SIG-M5 treated with dmso at 0.1 percent for 504 hours (cell line): ENCODE measurements at regions not wholly inside any gene's neighbourhood (a gene's known extent, or its start where the extent isn't known, plus 50 kb on each side); places are given as distances from the start of the nearest gene placed in this dataset.

Source experiments
- DNase-seq: peaks from one replicate; lab custom pipeline; 2025; ENCODE audit not compliant: unreplicated experiment; lab: John Stamatoyannopoulos, UW

DNA sequence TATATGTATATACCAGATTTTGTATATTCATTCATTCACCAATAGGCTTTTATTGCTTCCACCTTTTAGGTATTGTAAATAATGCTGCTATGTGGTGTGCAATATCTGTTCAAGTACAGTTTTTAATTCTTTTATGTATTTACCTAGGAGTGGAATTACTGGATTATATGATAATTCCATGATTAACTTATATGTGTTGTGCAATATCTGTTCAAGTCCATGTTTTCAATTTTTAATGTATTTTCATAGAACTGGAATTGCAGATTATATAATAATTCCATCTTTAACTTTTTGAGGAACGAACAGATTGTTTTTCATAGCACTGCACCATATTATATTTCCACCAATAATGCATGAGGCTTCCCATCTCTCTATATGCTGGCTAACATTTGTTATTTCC is 50.6 kb upstream of the L3MBTL4 start:
- no peak for DNase-seq

DNA sequence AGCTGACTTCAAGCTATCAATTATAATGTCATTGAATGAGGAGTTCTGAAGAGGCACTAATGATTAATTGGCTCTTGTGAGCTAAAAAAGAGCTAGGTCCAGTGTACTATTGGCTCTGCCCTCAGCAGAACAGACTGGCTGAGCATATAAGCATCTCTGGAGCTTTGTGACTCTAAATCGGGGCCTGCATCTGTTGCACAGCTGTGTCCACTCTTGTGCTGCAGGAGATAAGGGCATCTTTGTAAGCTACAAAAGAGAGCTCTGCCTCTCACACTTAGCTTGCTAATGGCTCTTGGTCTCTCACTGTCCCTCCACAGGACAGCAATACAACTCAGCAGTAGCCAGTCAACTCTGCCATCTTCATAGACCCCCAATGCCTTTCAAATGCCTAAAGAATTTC is 61.5 kb upstream of the L3MBTL4 start:
- no peak for DNase-seq

DNA sequence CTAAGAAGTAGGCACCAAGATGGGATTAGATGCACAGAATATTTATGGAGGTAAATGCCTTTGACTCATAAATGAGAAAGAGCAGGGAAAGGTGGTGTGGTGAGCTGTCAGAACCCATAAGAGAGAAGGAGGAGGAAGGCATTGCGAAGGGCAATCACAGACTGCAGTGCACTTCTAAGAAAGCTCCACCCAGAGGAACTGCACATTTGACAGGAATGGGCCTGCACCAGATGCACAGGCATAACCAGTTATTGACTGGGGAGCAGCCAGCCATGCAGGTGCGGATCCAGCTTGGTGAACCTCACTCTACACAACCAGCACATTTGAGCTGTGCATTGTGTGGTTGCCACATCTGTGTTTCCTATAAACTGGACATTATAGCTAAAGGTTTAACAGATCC is 62.2 kb upstream of the L3MBTL4 start:
- DNase-seq, result no peak

DNA sequence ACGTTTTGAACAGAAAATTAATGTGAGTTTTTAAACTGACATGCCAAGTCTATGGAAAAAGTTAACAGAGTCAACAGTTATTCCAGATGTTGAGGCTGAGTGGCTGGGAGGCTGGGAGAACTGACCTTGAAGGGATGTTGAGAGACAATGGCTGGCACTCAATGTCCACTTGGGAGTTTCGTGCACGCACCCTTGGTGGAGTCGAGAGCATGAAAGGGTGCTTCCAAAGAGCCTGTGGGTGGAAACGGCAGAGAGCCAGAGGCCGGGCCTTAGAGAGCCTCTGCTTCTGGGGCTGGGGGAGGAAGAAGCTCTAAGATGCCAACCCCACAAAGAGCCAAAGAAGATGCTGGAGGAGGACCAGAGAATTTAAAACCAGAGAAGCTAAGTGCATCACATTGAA is 63.4 kb upstream of the L3MBTL4 start:
- DNase-seq, result no peak

DNA sequence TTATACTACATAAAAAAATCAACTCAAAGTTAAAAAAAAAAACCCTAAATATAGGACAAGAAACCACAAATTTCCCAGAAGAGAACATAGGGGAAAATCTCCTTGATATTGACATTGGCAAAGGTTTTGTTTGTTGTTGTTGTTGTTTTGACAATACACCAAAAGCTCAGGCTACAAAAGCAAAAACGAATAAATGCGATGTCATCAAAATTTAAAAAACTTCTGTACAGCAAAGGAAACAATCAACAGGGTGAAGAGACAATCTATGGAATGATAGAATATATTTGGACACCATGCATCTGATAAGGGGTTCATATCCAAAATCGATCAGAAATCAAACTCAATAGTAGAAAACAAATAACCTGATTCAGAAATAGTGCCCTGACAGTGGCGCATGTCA is 65.0 kb upstream of the L3MBTL4 start:
- DNase-seq, result no peak

DNA sequence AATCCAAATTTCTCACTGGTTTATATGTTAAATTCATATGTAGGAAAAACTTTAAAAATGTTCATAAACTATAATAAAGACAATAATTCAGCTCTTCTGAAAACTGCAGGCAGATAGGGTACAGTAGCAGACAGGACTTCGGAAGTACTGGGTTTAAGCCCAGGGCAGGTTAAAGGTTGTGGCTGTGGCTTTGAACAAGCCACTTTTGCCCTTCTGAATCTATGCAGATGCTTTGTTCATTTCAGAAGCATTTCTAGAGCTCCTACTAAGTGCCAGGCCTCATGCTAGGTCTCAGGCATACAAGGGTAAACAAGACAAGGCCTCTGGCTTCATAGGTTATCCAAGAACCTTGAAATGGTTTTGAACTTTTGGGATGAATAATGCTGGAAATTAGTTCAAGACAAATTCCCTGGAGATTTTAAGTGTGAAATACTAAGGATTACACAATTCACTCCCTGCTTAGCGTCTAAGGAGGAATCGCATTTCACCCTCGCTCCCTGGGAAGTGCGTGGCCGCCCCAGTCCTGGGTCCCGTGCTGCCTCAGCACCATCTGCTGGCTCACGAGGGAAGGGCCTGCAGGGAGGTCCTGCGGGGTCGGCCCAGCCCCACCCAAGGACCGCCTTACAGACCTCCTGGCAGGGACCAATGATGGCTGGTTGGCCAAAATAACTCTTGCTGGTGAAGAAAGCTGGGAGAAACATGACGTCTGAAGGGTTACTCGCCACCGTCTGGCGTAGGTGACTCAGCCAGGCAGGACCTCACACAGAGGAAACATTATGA is 67.7 kb upstream of the L3MBTL4 start:
- DNase-seq, result no peak

DNA sequence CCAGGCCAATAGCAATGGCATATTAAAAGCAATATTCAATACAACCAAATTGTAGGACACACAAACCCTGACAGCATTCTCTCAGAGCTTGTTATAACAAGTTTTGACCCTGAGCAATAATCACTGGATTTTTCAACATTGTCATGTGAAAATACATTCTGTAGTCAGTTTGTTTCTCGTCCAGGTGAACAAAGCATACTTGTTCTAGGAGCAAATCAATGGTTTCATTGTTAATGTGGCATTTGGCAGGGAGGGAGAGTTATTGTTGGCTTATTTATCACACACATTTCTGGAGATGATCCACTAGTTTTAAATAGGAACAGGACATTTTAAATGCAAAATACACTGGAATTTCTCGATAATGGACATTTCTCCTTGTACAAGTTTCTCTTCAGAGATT is 69.9 kb upstream of the L3MBTL4 start:
- DNase-seq, result no peak

DNA sequence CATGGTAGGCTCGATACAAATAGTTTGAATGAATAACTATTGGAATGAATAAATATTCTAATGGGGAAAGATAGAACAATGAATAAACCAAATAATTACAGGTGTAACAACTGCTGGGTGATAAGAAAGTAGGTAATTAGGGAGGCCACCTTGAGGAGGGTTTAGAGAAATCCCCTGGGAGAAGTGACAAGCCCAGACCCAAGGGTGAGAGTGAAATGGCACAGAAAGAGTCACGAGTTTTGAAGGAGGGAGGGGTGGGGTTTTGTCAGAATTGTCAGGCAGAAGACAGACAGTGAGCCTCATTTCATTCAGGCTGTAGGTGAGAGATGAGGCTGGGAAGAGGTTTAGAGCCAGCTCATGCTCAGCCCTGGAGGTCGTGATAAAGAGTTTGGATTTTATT is 71.6 kb upstream of the L3MBTL4 start:
- no peak for DNase-seq

DNA sequence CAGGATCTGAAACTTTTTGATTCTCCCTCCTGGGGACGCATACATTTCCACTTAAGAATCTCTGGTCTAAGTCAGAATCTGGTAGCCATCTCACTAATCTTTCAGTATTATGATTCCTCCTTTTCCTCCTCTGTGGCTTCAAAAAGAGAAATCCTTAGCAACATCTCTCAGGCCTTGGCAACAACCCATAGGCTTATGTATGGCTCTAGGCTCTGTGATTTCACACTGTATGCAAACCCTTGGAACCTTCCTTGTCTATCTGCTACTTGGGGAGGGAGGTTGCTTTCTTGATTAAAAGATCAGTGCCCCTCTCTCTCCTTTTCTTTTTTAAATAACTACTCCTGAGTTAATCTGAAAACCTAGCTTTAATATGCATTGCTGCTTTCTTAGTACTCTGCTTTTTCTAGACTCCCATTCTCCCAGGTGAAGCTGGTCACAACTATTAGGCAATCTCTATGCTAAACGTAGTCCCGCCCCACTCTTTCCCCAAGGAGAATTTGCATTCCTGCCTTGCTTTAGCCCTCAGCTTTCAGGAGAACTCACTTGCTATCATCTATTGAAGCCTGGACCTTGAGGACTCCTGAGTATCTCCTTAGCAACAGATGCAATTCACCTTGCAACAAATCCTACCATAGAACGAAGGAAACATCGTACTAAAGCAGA is 72.2 kb upstream of the L3MBTL4 start:
- no peak for DNase-seq

DNA sequence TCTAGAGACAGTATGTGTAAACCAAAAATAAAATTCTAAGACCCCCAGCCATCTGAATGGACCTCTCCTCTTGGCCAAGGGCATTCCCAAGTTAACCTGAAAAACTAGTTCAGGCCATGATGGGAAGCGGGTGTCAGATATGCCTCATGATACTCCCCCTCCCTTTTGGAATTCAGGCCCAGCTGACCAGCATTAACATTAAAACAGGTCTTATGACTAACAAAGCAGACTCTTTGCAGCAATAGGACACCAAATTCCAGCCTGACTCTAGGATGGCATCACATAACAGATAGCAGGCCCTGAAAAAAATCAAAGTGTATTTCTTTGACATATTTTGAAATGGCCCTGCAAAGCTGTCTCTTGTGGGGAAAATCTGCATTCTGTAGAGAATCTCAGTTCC is 73.3 kb upstream of the L3MBTL4 start:
- no peak for DNase-seq

DNA sequence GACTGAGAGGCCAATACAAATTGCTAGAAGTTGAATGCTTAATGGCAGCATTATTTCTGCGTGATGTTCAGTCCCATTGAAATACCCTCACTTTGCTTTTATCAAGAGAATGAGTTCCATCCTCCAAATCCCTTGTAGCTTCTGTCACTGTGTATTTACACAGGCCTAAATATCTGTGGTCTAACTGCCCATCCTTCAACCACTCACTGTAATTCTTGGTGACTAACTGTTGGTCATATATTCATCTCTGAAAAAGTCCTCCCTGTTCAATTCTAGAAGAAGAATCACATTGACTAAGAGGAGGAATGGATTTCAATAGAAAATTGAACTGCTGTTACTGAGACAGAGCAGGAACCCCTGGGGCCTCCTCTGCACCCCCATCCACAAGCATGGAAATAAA is 74.2 kb upstream of the L3MBTL4 start:
- no peak for DNase-seq

DNA sequence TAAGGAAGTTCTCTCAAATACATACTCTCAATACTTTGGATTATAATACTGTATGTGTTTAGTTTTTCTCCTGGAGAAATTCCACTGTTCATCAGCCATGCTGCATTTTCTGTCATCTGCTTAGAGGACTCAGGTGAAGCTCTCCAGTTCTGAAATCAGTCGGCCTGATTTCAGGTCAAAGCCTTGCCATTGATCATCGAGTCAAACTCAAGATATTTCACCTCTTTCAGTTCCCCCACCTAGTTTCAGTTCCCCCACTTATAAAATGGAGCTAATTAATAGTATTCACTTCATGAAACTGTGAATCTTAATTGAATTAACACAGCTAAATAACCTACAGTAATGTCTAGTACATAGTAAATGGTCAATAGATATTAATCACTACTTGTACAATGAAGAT is 75.3 kb upstream of the L3MBTL4 start:
- DNase-seq, result no peak

DNA sequence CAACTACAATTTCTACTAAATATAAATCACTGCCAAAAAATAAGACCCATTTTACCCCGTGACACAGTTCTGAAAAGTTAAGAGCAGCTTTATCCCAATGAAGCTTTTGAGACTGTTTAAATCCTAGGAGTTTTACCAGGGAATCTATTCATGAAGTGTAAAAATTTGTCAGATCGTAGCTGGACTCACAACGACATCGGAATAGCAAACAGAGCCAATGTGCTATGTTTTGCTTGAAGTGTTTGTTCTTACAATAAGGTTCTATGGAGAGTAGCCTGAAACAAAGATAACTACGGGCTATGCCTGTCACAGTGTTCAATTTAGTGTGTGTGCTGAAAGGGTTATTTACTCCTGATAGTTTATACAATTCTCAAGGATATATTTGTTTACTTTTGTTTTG is 78.5 kb upstream of the L3MBTL4 start:
- DNase-seq, result no peak

DNA sequence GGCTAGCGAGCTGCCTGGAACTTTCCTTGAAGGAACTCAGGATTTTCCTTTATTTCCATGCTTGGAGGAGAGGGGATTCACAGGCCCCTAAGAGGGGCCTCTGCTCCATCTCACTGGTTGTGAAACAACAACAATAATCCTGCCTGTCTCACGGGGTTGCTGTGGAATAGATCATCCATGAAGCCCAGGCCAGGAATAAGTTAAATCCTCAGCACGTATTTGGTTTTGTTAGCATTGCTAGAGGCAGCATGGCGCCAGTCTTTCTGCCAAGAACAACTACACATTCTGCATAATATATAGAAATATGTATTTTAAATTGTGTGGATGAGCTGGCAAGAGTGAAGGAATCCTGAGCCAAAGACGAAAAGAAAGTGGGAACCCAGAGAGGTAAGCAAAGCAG is 80.8 kb upstream of the L3MBTL4 start:
- no peak for DNase-seq

DNA sequence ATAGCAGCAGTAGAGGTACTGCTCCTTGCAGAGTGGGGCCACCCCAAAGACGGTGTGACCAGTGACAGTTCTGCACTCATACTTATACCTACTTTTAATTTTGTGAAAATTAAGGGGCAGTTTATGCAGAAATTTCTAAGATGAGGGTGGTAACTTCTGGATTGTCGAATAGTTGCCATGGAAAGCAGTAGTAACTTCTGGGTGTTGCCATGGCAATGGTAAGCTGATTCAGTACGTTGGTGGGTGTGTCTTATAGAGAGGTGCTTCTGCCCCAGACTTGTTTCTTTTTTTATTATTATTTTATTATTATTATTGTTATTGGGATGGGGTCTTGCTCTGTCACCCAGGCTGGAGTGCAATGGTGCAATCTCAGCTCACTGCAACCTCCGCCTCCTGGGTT is 82.8 kb upstream of the L3MBTL4 start:
- DNase-seq, result no peak

DNA sequence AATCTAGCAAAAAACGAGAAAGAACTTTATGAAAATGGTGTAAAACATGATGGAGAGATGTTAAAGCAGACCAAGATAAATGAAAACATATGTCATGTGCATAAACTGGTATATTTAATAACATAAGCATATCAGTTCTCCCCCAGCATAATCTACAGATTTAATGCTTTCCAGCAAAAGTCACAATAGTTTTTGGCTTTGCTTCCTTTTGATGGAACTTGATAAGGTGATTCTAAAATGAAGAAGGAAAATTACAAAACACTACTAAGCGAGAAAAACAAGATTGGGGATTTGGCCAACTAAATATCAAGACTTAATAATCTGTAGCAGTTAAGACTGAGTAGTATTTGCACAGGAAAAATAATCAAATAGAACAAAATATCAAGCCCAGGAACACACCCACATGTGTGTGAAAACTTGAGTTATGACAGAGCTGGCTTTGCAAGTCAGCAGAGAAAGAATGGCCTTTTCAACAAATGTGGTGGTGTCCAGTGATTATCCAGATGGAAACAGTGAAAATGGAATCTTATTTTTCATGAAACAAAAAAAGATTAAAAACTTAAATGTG is 83.7 kb upstream of the L3MBTL4 start:
- DNase-seq, result no peak

DNA sequence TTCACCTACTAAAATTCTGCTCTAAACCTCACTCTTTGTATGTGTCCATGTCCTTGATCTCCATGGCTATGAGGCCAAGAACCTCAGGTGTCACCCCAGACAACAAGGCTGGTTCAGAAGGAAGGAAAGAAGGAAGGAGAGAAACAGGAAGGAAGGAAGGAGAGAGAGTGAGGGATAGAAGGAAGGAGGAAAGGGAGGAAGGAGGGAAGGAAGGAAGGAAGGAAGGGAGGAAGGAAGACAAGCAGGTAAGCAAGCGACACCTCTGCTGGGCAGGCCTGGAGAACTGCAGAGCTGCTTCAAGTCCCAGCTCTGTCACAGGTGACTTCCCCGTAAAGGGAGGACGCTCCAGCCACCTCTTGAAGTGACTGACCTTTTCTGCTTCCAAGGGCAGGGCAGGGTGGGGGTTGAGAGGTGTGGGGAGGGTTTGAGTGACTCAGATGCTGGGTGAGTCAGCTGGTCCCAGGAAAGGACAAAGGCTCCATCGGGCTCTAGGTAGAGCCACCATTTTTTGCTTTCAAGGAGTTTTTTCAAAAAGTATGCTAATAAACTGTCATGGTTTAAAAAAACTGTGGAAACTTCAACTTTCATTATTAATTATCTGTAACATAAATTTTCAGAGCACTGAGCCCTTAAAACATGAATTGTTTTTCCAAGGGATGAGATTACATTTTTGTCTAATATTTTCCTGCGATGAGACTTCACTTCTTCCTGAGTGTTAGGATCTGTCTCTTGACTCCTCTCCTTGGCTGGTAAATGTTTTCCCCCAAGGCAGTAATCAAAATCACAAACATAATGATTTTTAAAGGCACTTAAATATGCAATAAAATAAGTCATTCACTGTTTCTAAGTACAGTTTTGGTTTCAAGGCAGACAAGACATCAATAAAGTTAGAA is 90.1 kb upstream of the L3MBTL4 start:
- DNase-seq, result no peak

DNA sequence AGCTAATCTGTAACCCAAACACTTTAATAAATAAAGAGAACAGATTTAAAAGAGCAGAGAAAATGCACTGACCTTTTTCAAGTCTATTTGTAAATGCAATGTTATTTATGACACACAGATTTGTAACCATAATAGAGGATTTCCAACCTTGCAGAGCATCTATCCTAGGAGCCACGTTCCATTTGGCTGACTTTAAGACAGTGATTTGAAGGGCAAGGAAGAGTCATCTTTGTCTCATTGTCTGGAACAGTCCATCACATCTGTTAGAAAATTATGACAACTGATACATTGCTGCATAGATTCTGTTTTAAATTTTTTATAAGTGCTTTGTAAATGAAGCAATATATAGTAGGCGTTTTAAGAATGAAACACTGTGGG is 90.8 kb upstream of the L3MBTL4 start:
- DNase-seq, result no peak

DNA sequence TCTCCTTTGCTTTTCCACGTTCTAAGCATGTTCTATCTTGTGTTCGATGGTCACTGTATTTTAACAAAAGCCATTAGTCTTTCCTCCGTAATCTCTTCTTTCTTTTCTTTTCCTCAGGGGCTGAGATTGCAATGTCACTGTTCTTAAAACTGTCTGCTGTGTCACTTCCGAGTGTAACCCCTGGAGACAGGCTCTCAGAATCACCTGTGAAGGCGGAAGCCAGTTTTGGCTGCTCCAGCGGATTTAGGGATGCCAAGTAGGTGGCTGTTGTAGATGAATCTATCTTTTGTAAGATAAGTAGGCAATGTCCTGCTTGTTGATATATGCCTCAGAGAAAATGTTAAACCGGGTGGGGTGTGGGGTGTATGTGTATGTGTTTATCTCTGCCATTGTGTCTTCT is 94.7 kb upstream of the L3MBTL4 start:
- no peak for DNase-seq

DNA sequence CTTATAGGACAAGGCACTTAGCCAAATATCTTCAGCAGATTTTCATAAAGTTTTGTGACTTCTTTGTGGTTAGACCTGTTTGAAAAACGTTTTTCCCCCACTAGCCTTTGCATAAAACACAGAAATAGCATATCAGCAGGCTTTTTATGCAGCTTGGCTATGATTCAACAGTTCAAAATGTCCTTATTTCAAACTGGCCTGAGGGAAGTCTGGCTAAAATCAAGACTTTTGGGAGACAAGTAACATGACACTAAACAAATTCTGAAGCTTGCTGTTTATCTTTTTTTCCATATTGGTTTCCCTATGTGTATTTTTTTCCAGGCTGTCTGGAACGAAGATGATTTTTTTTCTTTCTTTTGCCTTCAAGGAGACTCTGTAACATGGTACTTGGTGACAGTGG is 95.1 kb upstream of the L3MBTL4 start:
- no peak for DNase-seq

DNA sequence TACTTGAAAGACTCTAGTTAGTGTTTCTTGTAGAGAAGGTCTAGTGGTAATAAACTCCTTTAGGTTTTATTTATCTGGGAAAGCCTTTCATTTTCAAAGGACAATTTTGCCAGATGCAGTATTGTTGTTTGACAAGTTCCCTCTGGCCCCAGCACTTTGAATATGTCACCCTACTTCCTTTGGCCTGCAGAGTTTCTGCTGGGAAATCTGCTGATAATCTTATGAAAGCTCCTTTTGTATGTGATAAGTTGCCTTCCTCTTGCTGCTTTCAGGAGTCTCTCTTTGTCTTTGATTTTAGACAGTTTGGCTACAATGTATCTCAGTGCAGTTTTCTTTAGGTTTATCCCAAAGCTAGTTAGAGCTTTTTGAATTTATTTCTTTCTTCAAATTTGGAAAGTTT is 106.2 kb upstream of the L3MBTL4 start:
- no peak for DNase-seq
